ENCODE measurements at regions not wholly inside any gene's neighbourhood (a gene's known extent, or its start where the extent isn't known, plus 50 kb on each side); places are given as distances from the start of the nearest gene placed in this dataset.

DNA sequence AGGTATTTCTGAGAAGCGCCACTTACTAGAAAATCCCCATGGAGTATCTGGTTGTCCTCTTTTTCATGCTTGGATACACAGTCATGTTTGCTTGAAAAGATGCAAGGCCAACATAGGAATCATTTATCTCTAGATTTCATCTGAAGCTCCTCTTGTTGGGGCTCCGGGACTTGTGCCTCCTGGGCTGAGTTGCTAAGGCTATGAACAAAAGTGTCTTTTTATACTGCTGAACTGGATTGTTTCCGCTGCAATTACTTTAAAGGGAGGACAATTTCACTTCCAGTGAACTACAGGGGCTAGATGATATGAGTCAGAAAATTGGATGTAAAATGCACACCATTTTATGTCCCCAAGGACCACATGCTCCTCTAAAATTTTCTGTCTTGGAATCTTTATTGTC, 114.1 kb downstream of the TNFSF13B start:
- POLR2A ChIA-PET: no interaction called here
- no peaks in the 10 kb centered on the region for H3K27me3 ChIP-seq (ENCODE audit: control insufficient read depth, insufficient read depth, low read length)
- H3K4me3 ChIP-seq (ENCODE audit: low read depth, low read length): no peak overlapping the region
- H3K27ac ChIP-seq (ENCODE audit: low read depth, low read length): no peak overlapping the region
- no peaks in the 10 kb centered on the region for H3K9me3 ChIP-seq (ENCODE audit: control insufficient read depth, insufficient read depth, low read length)
- CTCF ChIA-PET: no interaction called here
- no peak for DNase-seq (ENCODE audit: low read depth, low spot score)
- TF ChIP-seq CTCF (IDR thresholded peaks at IDR 0.05; ENCODE audit: low read depth, low read length): no peak

- Histone ChIP-seq H3K4me3 (ENCODE audit: low read depth, low read length) (no peak overlapping the region), H3K27me3 (ENCODE audit: control insufficient read depth, insufficient read depth, low read length) (no peaks in the 10 kb centered on the region), H3K27ac (ENCODE audit: low read depth, low read length) (no peak overlapping the region), H3K9me3 (ENCODE audit: control insufficient read depth, insufficient read depth, low read length) (no peaks in the 10 kb centered on the region)
- no peak for TF ChIP-seq CTCF (IDR thresholded peaks at IDR 0.05; ENCODE audit: low read depth, low read length)
- POLR2A ChIA-PET: no interaction called here
- CTCF ChIA-PET: no interaction called here
- no peak for DNase-seq (ENCODE audit: low read depth, low spot score)
Observed at GRCh38 chr13:108387156-108387555, 117.6 kb downstream of the TNFSF13B start.

DNA sequence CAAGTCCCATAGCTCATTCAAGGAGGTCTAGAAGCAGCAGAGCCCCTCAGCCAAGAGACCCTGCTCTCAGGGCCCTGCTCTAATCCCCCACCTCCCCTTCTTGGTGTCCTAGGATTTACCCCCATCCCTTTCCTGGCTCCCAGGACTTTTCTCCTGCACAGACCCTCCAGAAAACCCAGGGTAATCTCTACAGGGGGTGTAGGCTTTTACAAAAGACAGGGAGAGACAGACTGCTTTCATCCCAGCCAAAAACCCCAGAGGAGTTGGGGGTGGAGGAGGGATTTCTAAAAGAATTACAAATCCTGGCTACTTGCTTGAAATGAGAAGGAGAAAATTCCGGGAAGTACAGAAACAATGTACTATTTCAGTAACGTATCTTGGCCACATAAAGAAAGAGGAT, 133.3 kb downstream of the TNFSF13B start:
- Histone ChIP-seq H3K4me3 (ENCODE audit: low read depth, low read length) (no peak overlapping the region), H3K27ac (ENCODE audit: low read depth, low read length) (no peak overlapping the region), H3K27me3 (ENCODE audit: control insufficient read depth, insufficient read depth, low read length) (no peaks in the 10 kb centered on the region), H3K9me3 (ENCODE audit: control insufficient read depth, insufficient read depth, low read length) (no peaks in the 10 kb centered on the region)
- DNase-seq (ENCODE audit: low read depth, low spot score): no peak
- ChIA-PET POLR2A (no interaction called here), CTCF (no interaction called here)
- TF ChIP-seq CTCF (IDR thresholded peaks at IDR 0.05; ENCODE audit: low read depth, low read length): no peak

DNA sequence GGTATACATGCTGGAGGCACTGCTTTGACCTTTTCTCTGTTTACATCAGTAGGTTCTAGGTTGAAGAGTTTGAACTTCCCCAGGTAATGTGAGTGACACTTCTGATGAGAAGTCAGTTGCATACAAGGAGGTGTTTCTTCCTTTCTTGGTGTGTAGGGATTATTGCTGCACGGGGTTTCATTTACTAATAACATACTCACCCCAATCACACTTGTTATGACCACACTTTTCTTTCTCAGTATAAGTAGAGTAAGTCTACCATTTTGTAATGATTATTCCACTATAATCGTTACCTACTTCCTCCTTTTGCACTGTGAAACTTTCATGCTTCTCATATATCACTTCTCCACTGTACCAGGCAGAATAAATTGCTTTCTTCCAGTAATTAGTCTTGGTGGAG, 138.0 kb downstream of the TNFSF13B start:
- no peaks in the 10 kb centered on the region for H3K27me3 ChIP-seq (ENCODE audit: control insufficient read depth, insufficient read depth, low read length)
- ChIA-PET POLR2A (no interaction called here), CTCF (no interaction called here)
- H3K9me3 ChIP-seq (ENCODE audit: control insufficient read depth, insufficient read depth, low read length): no peaks in the 10 kb centered on the region
- TF ChIP-seq CTCF (IDR thresholded peaks at IDR 0.05; ENCODE audit: low read depth, low read length): no peak
- no peak overlapping the region for H3K4me3 ChIP-seq (ENCODE audit: low read depth, low read length)
- DNase-seq (ENCODE audit: low read depth, low spot score): no peak
- no peak overlapping the region for H3K27ac ChIP-seq (ENCODE audit: low read depth, low read length)

DNA sequence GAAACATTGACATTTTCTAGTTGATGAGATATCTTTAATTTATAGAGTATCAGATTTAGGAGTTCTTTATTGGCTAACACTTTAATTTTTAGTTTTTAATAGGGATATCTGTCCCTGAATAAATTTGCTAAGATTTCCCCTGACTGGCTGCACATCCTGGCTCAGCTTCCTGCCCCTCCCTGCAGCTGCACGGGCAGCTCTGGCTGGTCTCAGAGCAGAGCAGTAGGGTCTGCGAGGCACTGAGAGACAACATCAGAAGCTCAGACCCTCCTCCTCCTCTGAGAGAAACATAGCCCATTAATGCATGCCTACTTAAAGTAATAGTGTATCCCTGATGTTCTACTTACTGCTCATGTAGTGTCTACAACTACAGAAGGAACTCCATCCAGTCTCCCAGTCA, 139.2 kb downstream of the TNFSF13B start:
- H3K4me3 ChIP-seq (ENCODE audit: low read depth, low read length): no peak overlapping the region
- CTCF ChIA-PET: no interaction called here
- H3K27me3 ChIP-seq (ENCODE audit: control insufficient read depth, insufficient read depth, low read length): no peaks in the 10 kb centered on the region
- TF ChIP-seq CTCF (IDR thresholded peaks at IDR 0.05; ENCODE audit: low read depth, low read length): no peak
- DNase-seq (ENCODE audit: low read depth, low spot score): no peak
- no peaks in the 10 kb centered on the region for H3K9me3 ChIP-seq (ENCODE audit: control insufficient read depth, insufficient read depth, low read length)
- no peak overlapping the region for H3K27ac ChIP-seq (ENCODE audit: low read depth, low read length)
- POLR2A ChIA-PET: no interaction called here

Measured in AG04450 (cell line).